Ovary (tissue), 3 donors: ENCODE measurements at regions not wholly inside any gene's neighbourhood (a gene's known extent, or its start where the extent isn't known, plus 50 kb on each side); places are given as distances from the start of the nearest gene placed in this dataset.

Source experiments
- EP300 ChIP-seq: sonication (generic); formaldehyde crosslinking; IDR thresholded peaks from one replicate; pipeline ENCODE4 v1.6.1; 2017; ENCODE audit warnings: antibody characterized with exemption
- POLR2A ChIP-seq: fragments of 450-650 bp; IDR thresholded peaks from one replicate; pipeline ENCODE4 v1.6.1; 2017; ENCODE audit warnings: antibody characterized with exemption, mild to moderate bottlenecking, moderate library complexity
- TF ChIP-seq, protein P1 (sequence below), 3 donors: fragments of 450-650 bp in 2 of 3; fragments of 200-600 bp in 1 of 3; IDR thresholded peaks; one replicate each; pipeline versions ENCODE4 v1.5.1 to v1.8.0; 2016 to 2022; ENCODE audit warnings: antibody characterized with exemption in 3 of 3, mild to moderate bottlenecking in 1 of 3
- donor health status: DM: no; HTN: no; CAD: no.

- TF ChIP-seq, protein P1, sequence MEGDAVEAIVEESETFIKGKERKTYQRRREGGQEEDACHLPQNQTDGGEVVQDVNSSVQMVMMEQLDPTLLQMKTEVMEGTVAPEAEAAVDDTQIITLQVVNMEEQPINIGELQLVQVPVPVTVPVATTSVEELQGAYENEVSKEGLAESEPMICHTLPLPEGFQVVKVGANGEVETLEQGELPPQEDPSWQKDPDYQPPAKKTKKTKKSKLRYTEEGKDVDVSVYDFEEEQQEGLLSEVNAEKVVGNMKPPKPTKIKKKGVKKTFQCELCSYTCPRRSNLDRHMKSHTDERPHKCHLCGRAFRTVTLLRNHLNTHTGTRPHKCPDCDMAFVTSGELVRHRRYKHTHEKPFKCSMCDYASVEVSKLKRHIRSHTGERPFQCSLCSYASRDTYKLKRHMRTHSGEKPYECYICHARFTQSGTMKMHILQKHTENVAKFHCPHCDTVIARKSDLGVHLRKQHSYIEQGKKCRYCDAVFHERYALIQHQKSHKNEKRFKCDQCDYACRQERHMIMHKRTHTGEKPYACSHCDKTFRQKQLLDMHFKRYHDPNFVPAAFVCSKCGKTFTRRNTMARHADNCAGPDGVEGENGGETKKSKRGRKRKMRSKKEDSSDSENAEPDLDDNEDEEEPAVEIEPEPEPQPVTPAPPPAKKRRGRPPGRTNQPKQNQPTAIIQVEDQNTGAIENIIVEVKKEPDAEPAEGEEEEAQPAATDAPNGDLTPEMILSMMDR (IDR thresholded peaks at IDR 0.05), result no peak
- no peak for TF ChIP-seq POLR2A
- TF ChIP-seq EP300, result no peak
These were observed 220.4 kb upstream of the SPOPL start for GRCh38 chr2:138280999-138281695.
